Activated CD4-positive, alpha-beta T cell treated with anti-CD3 and anti-CD28 coated beads for 48 hours (primary cell): ENCODE measurements at regions not wholly inside any gene's neighbourhood (a gene's known extent, or its start where the extent isn't known, plus 50 kb on each side); places are given as distances from the start of the nearest gene placed in this dataset.
"Not testable (repeated sequence)": the region's sequence is repeated elsewhere in the genome, so short reads cannot be mapped to it uniquely, and the experiment has no call there.

Experiments
- DNase-seq: peaks from one replicate; pipeline ENCODE4 v3.0.0-alpha.2; 2020

DNA sequence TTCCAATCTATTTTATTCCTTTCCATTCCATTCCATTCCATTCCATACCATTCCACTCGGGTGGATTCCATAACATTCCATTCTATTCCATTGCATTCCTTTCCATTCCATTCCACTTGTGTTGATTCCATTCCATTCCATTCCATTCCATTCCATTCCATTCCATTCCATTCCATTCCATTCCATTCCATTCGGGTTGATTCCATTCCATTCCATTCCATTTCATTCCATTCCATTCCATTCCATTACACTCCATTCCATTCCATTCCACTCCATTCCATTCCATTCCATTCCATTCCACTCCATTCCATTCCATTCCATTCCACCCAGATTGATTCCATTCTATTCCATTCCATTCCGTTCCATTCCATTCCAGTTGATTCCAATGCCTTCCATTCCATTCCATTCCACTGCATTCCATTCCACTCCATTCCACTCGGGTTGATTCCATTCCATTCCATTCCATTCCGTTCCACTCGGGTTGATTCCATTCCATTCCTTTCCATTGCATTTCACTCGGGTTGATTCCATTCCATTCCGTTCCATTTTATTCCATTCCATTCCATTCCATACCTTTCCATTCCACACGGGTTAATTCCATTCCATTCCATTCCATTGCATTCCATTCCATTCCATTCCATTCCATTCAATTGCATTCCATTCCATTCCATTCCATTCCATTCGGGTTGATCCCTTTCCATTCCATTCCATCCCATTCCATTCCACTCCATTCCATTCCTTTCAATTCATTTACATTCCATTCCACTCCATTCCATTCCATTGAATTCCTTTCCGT is 168.4 kb downstream of the CWH43 start:
- not testable (repeated sequence) for DNase-seq

- DNase-seq, result not testable (repeated sequence)
These were observed 169.2 kb downstream of the CWH43 start for GRCh38 chr4:49155270-49155669.

DNA sequence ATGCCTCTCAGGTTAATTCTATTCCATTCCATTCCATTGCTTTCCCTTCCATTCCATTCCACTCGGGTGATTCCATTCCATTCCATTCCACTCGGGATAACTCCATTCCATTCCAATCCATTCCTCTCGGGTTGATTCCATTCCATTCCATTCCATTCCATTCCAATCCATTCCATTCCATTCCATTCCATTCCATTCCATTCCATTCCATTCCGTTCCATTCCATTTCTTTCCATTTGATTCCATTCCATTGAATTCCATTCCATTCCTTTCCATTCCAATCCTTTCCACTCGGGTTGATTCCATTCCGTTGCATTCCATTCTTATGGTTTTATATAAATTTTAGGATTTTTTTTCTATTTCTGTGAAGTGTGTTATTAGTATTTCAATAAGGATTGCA is 170.2 kb downstream of the CWH43 start:
- not testable (repeated sequence) for DNase-seq

DNA sequence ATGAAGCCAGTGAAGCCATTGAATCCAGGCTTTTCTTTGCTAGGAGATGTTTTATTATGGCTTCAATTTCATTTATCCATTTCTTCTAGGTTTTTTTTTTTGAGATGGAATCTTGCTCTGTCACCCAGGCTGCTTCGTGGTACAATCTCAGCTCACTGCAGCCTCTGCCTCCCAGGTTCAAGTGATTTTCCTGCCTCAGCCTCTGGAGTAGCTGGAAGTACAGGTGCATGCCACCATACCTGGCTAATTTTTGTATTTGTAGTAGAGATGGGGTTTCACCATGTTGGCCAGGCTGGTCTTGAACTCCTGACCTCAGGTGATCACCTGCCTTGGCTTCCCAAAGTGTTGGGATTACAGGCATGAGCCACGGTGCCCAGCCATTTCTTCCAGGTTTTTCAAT is 171.6 kb downstream of the CWH43 start:
- DNase-seq, result not testable (repeated sequence)

GRCh38 chr4:49161111-49161541 is 175.1 kb downstream of the CWH43 start:
- DNase-seq, result not testable (repeated sequence)

DNA sequence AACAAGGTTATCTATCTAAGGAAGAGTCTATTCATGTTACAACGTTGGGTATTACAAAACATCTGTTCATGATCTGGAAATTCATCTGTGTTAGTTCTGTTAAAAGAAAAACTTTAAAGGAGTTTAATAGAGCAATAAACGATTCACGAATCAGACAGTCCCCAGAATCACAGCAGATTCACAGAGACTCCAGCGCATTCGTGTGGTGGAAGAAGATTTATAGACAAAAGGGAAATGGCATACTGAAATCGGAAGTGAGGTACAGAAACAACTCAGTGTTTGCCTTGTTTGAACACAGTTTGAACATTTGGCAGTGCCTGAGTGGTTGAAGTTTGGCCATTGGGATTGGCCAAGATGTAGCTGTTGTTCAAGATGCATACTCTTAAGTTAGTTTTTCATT is 178.8 kb downstream of the CWH43 start:
- not testable (repeated sequence) for DNase-seq

- not testable (repeated sequence) for DNase-seq
These were observed 191.8 kb downstream of the CWH43 start for GRCh38 chr4:49177847-49178246.

DNA sequence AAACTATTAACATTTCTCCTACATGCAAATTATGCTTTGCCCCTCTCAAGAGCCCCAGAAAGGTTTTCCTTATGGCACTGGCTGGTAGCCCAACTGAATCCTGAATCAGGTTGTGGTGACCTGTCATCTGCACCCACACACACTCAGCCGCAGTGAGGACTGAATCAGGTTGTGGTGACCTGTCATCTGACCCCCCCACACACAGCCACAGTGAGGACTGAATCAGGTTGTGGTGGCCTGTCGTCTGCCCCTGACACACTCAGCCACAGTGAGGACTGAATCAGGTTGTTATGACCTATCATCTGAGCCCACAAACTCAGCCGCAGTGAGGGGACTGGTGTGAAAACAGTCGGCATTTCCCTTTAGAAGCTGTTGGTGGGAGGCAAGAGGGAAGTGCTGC is 195.0 kb downstream of the CWH43 start:
- DNase-seq, result not testable (repeated sequence)

- not testable (repeated sequence) for DNase-seq
These were observed 225.5 kb downstream of the CWH43 start for GRCh38 chr4:49211396-49212194.

- not testable (repeated sequence) for DNase-seq
These were observed 227.2 kb downstream of the CWH43 start for GRCh38 chr4:49213250-49213649.

DNA sequence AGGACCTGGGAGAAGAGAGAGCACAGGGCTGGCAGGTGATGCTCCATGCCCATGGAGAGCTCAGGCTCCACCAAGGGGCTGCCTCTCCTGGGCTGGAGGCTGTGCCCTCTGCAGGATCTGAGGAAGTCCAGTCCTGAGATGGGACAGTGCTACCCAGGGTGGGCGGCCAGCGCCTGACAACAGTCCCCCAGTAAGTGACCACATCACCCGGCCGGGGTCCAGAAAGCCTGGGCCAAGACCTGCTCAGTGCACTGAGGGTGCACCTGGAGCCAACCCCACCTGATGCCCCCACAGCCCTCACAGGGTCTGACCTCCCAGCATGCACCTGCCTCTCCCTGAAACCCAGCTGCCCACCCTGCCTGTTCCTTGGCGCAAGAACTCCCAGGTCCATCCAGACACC is 227.7 kb downstream of the CWH43 start:
- DNase-seq, result not testable (repeated sequence)

DNA sequence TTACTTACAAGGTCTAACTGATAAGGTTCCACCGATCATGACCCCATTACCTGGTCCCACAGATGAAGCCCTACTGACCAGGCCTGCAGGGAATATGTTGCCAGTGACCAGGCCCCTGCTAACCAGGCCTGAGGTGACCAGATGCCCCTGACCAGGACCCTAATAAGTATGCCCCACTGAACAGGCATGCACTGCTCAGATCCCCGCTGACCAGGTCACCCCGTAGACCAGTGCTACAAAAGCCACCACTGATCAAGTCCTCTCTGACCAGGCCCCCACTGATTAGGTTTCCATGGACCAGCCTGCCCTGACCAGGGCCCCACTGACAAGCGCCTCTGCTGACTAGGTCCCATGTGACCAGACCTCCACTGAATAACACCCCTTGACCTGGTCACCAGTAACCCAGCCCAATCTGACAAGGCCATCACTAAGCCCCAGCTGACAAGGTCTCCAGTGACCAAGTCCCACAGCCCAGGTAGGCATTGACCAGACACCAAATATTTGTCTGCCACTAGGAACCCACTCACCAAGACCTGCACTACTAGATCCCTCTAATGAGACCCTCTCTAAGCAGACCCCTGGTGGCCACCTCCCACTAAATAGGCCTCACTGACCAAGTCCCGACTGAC is 228.5 kb downstream of the CWH43 start:
- DNase-seq, result not testable (repeated sequence)

DNA sequence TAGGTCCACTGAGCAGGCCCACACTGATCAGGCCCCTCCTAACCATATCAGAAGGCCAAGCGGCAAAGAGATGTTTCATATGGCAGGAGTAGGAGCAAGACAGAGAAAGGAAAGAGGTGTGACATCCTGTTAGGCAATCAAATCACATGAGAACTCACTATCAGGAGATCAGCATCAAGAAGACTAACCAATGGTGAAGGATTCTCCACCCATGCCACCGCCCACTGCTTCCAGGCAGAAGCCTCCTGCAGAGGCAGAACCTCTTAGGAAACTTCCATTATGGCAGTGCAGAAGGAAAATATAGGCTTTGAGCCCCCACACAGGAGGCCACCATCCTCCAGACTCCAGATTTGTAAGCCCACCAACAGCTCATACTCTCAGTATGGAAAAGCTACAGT is 229.0 kb downstream of the CWH43 start:
- DNase-seq, result not testable (repeated sequence)

- DNase-seq, result not testable (repeated sequence)
These were observed 230.5 kb downstream of the CWH43 start for GRCh38 chr4:49216606-49217005.

DNA sequence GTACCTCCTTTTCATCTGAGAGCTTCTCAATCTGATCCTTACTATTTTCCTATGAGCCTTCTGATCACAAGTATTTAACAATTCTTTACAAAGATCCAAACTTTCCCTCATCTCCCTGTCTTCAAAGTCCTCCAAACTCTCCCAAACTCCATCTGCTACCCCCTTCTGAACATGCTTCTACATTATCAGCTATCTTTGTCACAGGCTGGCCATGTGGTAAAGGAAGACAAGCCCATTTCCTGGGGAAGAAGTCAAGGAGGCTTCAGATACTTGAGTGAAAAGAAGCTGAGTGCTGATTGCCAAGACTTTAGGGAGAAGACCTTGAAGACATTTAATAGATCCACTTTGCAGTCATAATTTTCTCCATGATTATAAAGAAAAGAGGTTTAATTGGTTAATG is 231.4 kb downstream of the CWH43 start:
- no peak for DNase-seq

GRCh38 chr4:49218094-49218493 is 232.0 kb downstream of the CWH43 start:
- not testable (repeated sequence) for DNase-seq

- not testable (repeated sequence) for DNase-seq
These were observed 232.9 kb downstream of the CWH43 start for GRCh38 chr4:49218931-49219330.

DNA sequence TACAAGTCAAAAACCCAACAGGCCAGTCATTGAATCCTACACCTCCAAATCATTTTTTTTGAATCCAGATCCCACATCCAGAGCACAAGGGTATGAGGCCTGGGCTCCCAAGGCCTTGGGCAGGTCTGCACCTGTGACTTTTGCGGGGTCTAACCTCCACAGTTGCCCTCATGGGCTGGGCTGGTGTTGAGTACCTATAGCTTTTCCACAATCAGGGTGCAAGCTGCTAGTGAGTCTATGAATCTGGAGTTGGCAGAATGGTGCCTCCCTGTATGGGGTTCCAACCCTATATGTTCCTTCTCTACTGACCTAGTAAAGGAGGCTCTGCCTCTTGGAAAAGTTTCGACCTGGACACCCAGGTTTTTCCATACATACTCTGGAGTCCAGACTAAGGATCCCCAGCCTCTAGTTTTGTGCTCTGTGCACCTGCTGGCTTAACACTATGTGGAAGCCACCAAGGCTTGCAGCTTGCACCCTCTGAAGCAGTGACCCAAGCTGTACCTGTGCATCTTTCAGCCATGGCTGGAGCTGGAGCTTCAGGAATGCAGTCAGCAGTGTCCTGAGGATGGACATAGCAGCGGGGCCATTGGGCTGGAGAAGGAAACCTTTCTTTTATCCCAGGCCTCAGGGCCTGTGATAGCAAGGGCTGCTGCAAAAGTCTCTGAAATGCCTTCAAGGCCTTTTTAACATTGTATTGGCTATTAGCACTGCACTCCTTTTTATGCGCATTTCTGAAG is 233.6 kb downstream of the CWH43 start:
- not testable (repeated sequence) for DNase-seq

- no peak for DNase-seq
These were observed 235.1 kb downstream of the CWH43 start for GRCh38 chr4:49221209-49221608.

DNA sequence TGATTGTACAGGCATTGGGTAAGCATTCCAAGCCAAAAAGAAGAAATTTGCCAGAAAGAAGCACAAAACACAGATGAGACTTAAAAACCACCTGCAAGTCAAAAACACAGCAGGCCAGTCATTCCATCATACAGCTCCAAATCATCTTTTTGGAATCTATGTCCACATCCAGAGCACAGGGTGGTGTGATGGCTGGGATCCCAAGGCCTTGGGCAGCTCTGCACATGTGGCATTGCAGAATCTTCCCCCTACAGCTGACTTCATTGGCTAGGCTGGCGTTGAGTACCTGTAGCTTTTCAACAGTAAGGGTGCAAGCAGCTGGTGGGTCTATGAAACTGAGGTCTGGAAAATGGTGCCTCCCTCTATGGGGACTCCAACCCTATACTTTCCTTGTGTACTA is 236.7 kb downstream of the CWH43 start:
- DNase-seq, result not testable (repeated sequence)

GRCh38 chr4:49226216-49226866 is 240.3 kb downstream of the CWH43 start:
- DNase-seq, result not testable (repeated sequence)

DNA sequence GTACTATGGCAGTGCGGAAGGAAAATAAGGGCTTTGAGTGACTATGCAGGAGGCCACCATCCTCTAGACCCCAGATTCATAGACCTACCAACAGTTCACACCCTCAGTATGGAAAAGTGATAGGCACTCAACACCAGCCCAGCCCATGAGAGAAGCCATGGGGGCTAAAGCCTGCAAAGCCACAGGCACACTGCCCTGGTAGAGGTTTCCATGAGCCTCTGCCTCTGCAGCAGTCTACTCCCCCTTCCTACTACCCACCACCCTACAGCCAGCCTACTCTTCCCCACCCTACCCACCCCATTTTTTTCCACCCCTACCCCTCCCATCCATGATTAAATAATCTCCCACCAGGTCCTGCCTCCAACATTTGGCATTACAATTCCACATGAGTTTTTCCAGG is 241.9 kb downstream of the CWH43 start:
- DNase-seq, result not testable (repeated sequence)
